ENCODE measurements at regions not wholly inside any gene's neighbourhood (a gene's known extent, or its start where the extent isn't known, plus 50 kb on each side); places are given as distances from the start of the nearest gene placed in this dataset.

GRCh38 chr10:120075349-120075748 lies 182.8 kb downstream of the SEC23IP start (continued):
- TF ChIP-seq E2F6 (IDR thresholded peaks at IDR 0.05; ENCODE audit: borderline replicate concordance in 1 of 2, extremely low read depth in 1 of 2, insufficient read depth in 1 of 2, insufficient read length in 1 of 2, low read depth in 1 of 2, low read length in 1 of 2, poor library complexity in 1 of 2, severe bottlenecking in 1 of 2) (no peak), ETV5 (CRISPR knock-in tag; IDR thresholded peaks at IDR 0.05; ENCODE audit: low read depth) (no peak), CEBPG (CRISPR knock-in tag; IDR thresholded peaks at IDR 0.05) (no peak), CEBPG (tag; conservative IDR thresholded peaks at IDR 0.05 in 1 of 2, IDR thresholded peaks at IDR 0.05 in 1 of 2) (no peak), GMEB1 (CRISPR knock-in tag; IDR thresholded peaks at IDR 0.05) (no peak), BHLHE40 (IDR thresholded peaks at IDR 0.05; ENCODE audit: low read length) (no peak), SIX5 (IDR thresholded peaks at IDR 0.05; ENCODE audit: borderline replicate concordance in 1 of 2, insufficient read depth in 1 of 2, low read depth in 1 of 2, low read length in 2 of 2) (no peak)
